DMS79 (cell line): ENCODE measurements at regions not wholly inside any gene's neighbourhood (a gene's known extent, or its start where the extent isn't known, plus 50 kb on each side); places are given as distances from the start of the nearest gene placed in this dataset.
"Not testable (repeated sequence)": the region's sequence is repeated elsewhere in the genome, so short reads cannot be mapped to it uniquely, and the experiment has no call there.

ENCODE experiments used
- DNase-seq: peaks from one replicate; lab custom pipeline; 2025; lab: John Stamatoyannopoulos, UW

DNA sequence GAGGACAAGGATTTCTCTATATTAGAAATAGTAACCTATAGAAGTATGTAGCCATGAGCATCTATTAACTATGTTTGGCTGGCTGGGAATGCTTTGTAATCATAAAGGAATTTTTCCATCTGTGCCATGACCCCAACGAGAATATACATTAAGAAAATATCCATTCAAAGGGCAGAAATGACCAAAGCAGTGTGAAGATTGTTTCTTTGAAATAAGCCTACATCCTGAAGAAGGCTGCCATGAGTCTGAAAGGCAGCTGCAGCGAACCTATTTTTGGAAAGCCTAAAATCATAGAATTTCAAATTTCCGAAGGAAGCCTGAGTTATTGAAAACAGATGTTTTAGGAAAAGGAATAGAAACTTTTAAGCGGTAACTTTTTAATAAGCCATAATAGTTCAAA lies 244.2 kb upstream of the FOXK1 start:
- DNase-seq: no peak

DNA sequence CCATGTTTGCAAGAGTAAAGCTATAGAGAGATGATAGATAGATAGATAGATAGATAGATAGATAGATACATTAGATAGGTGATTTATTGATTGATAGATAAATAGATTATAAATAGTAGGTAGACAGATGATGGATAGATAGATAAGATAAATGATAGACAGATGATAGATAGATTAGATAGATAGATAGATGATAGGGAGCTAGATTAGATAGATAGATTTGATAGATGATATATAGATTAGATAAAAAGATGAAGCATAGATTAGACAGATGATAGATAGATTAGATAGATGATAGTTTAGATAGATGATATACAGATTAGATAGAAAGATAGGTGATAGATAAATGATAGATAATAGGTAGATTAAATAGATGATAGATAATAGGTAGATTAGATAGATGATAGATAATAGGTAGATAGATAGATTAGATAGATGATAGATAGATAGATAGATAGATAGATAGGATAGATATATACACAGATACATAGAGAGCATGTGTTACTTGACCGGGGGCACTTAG lies 243.3 kb upstream of the FOXK1 start:
- no peak for DNase-seq

DNA sequence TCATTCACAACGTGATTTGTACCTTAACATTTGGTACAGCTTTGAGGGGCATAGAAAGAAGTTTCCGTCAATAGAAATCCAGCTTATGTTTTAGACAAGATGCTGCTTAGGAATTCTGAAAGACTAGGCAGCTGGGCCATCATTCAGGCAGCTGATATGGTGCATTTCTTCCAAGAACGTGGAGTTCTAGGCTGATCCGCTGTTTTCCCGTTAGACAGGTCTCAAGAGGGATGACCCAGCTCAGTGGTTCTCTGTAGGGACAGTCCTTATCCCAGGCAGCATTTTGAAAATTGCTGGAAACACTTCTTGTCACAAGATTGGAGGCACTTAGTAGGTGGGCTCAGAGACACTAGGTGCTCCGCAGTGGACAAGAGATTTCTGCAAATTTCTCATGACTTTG lies 242.7 kb upstream of the FOXK1 start:
- no peak for DNase-seq

DNA sequence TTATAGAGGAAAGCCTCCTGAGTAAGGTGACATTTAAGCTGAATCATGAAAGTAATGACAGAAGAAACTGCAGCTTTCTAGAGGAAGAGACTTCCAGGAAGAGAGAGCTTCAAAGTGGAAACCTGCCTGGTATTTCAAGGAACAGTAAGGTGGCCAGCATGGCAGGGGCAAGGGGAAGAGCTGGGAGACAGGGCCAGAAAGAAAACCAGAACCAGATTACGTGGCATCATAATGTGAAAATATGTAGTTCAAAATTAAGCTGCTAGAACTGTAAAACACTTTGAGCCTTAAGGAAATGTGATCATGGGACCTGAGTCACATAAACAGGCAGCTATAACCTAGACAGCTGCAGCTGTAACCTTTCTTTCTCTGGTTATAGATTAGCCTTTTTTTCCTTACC lies 238.0 kb upstream of the FOXK1 start:
- DNase-seq: no peak

DNA sequence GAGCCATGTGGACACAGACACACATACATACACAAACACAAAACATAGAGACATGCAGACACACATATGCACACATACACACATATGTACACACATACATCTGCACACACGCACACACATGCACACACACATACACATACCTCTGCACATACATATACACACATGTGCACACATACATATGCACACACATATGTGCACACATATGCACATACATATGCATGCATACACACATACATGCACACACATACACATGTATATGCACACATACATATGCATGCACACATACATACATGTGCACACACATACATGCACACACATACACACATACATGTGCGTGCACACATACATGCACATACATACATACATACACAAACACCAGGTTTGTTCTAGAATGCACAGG lies 236.3 kb upstream of the FOXK1 start:
- DNase-seq: no peak

DNA sequence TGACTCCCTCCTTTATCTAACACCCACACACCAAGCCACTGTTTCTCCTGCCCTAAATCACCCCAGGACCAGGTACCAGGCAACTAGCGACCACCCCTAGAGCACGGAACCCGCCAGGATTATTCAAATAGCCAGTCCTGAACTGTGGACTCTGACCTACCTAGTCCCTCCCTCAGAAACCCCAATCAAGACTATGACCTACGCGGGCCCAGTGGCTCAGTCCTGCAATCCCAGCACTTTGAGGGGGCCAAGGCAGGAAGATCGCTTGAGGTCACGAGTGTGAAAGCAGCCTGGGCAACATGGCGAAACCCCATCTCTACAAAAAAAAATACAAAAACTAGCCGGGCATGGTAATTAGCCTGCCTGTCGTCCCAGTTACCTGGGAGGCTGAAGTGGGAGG lies 232.8 kb upstream of the FOXK1 start:
- DNase-seq: no peak

DNA sequence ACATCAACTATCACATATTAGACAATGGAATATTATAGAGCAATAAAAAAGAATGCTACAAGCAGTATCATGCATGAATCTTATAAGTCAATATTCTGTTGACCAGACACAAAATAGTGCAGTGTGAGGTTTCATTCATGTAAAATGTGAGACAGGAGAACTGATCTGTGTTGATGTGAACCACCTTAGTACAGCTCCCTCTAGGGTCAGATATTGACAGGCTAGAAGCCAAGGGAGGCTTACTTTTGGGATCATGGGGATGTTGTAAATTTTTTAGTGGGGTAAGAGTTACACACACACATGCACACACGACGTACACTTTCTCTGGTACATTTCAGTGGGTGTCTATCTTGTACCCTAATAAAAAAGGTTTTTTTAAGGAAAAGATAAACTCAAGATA lies 231.6 kb upstream of the FOXK1 start:
- DNase-seq: no peak

DNA sequence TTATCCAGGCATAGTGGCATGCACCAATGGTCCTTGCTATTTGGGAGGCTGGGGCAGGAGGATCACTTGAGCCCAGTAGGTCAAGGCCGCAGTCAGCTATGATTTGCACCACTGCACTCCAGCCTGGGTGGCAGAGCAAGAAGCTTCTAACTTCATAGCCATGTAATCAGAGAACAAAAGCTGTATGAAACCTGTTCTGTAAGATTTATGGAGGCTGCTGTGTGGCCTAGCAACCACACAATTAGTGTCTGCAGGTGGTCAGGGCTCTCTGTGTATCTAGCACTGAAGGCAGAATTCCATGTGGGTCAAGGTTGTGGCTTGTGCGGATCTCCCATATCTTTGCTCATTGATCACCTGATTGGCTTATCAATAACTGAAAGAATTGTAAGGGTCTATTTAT lies 221.5 kb upstream of the FOXK1 start:
- no peak for DNase-seq

DNA sequence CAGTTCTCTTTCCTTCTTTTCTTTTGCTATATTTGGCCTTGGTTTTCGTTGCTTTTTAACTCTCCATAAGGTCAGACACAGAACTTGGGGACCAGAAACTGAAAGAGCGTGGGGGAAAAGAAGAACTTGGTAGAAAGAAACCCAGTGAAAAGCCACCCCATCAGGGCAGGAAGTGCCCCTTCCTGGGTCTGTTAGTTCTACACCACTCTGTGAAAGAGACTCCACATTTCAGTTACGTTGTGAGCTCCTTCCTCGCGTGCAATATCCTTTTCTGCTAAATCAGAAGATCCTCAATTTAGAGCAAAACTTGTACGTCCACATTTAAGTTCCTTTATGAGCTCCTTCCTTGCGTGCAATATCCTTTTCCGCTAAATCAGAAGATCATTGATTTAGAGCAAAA lies 220.6 kb upstream of the FOXK1 start:
- no peak for DNase-seq

DNA sequence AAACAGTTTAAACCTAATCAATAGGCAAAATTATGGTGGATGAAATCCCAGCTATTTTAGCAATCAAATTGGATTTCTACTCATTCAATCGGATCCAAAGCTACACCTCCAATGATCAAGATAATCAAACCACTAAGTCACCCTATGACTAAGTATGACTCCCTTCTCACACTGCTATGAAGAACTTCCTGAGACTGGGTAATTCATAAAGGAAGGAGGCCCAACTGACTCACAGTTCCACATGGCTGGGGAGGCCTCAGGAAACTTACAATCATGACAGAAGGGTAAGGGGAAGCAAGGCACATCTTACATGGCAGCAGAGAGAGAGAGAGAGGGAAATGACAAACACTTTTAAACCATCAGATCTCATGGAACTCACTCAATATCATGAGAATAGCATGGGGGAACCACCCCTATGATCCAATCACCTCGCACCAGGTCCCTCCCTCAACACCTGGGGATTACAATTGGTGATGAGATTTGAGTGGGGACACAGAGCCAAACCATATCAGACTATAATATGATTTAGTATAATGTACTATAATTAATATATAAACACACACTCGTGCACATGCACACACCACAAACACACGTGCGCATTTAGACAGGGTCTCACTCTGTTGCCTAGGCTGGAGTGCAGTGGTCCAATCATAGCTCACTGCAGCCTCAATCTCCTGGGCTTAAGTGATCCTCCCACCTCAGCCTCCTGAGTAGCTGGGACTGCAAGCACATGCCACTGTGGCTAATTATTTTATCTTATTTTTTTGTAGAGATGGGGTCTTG lies 213.6 kb upstream of the FOXK1 start:
- DNase-seq: no peak

DNA sequence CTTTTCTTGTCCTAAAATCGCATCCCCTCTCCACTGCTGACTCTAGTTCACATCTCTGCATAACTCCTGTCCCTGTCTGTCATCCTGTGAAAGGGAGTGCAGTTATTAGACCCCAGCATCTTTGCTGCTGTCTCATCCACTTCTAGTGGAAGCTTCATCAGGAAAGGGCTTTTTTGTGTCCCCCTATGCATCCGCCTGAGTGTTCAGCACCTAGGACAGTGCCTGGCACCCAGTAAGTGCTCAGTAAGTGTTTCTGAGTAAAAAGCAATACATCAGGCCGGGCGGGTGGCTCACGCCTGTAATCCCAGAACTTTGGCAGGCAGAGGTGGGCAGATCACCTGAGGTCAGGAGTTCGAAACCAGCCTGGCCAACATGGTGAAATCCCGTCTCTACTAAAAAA lies 211.8 kb upstream of the FOXK1 start:
- DNase-seq: no peak

DNA sequence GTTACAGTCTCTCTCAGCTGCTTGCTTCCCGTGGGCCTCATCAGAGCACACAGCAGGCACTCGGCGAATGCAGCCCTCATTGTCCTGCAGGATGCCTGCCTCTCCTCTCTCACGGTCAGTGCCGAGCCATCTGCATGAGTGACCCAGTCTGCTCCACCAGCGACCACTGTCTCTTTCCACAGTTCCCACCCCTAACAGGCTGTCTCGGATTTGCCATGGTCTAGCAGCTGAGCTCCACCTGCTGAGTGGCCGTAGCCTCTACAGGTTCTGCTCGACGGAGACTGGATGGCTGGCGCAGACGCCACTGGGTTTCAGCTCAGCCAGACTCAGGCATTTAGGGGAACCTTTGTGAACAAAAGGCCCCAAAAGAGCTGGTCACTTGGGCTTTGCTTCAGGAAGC lies 209.4 kb upstream of the FOXK1 start:
- no peak for DNase-seq

DNA sequence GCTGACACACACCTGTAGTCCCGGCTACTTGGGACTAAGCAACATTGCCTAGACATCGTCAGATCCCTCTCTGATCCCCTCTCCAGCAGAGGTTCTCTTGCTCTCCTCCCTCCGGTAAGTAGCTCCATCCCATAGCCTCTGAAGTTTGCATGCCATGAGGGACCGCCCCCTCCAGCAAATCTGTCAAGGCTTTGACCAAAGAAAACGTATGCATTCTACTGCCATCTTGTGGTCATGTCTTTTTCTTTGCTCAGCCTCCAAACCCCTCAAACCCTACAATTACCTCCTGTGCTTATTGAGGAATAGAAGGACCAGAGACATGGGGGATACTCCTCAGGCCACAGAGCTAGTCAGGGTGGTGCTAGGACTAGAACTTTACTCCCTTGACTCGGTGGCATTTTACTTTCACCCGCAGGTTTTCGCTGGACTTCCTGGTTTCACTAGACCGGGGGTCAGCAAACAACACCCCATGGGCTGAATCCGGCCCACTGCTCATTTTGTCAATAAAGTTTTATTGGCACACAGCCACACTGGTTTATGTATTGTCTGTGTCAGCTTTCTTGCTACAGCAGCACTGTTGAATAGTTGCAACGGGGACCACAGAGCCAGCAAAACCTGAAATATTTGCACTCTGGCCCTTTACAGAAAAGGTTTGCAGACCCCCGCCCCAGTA lies 202.6 kb upstream of the FOXK1 start:
- DNase-seq: no peak

DNA sequence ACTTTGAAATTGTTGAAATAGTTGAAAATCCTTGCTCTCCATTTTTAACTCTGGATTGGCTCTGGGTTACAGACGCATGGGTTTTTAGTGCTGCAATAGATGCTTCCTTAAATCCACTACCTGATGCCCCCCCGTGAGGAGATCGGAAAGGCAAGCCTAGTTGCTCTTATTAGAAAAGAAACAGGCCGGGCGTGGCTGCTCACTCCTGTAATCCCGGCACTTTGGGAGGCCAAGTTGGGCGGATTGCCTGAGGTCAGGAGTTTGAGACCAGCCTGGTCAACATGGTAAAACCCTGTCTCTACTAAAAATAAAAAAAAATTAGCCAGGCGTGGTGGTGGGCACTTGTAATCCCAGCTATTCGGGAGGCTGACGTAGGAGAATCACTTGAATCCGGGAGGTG lies 202.0 kb upstream of the FOXK1 start:
- DNase-seq: not testable (repeated sequence)

DNA sequence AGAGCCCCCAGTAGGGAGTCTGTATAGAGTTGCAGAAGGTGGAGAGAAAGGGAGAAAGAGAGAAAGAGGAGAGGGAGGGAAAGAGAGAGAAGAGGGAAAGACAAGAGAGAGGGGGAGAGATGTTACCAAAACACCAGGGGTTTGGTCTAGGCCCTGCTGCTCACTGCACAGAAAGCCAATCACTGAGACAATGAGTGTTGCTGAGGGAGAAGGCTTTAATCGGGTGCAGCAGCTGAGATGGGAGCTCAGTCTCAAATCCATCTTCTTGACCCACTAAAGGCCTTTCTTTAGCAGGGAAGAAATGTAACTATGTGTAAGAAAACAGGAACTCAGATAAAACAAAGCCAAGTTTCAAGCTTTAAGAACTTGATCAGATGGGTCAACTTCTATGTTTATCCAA lies 198.2 kb upstream of the FOXK1 start:
- DNase-seq: no peak

DNA sequence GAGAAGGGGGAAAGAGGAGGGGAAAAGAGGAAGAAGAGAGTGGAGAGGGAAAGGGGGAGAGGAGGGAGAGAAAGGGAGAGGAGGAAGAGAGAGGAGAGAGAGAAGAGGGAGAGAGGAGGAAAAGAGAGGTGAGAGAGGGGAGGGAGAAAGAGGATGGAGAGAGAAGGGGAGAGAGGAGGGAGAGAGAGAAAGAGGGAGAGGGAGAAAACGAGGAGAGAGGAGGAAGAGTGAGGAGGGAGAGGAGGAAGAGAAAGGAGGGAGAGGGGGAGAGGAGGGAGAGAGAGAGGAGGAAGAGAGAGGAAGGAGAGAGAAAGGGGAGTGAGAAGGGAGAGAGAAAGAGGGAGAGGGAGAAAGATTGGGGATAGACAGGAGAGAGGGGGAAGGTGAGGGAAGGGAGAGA lies 197.6 kb upstream of the FOXK1 start:
- no peak for DNase-seq

DNA sequence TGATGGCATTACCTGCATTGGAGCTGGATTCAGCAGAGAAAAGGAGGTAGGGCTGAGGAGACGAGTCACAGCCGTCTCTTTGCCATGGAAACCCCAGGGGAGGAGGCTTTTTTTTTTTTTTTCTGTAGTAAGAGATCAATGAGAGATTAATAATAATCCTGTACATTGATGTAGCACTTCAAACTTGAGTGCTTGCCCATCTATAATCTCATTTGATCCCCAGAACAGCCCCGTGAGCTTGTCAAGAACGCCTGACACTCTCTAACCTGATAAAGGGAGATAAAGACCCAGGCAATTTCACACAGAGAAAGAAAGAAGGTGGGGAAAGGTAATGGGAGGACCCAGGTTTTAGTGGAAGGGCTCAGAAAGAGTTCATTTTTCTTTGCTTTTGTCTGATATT lies 195.2 kb upstream of the FOXK1 start:
- DNase-seq: no peak

DNA sequence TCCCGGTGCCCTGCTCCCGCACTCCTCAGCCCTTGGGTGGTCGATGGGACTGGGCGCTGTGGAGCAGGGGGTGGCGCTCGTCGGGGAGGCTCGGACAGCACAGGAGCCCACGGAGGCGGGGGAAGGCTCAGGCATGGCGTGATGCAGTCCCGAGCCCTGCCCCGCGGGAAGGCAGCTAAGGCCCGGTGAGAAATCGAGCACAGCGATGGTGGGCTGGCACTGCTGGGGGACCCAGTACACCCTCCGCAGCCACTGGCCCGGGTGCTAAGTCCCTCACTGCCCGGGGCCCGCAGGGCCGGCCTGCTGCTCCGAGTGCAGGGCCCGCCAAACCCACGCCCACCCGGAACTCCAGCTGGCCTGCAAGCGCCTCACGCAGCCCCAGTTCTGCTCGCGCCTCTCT lies 185.2 kb upstream of the FOXK1 start:
- not testable (repeated sequence) for DNase-seq

DNA sequence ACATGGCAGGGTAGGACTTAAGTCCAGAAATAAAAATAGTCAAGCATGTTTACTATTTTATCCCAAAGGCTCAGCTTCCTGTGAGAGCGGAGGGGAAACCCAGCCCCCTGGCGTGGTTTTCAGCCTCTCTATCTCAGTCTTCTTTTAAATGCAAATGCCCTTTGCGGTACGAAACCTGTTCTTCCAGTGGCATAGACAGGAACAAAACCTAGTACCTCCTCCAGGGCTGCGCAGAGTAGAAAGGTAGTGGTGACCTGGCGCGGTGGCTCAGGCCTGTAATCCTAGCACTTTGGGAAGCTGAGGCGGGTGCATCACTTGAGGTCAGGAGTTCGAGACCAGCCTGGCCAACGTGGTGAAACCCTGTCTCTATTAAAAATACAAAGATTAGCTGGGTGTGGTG lies 181.3 kb upstream of the FOXK1 start:
- no peak for DNase-seq

DNA sequence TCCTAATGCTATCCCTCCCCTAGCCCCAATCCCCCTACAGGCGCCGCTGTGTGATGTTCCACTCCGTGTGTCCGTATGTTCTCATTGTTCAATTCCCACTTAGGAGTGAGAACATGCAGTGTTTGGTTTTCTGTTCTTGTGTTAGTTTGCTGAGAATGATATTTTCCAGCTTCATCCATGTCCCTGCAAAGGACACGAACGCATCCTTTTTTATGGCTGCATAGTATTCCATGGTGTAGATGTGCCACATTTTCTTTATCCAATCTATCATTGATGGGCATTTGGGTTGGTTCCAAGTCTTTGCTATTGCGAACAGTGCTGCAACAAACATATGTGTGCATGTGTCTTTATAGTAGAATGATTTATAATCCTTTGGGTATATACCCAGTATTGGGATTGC lies 174.2 kb upstream of the FOXK1 start:
- DNase-seq: not testable (repeated sequence)

DNA sequence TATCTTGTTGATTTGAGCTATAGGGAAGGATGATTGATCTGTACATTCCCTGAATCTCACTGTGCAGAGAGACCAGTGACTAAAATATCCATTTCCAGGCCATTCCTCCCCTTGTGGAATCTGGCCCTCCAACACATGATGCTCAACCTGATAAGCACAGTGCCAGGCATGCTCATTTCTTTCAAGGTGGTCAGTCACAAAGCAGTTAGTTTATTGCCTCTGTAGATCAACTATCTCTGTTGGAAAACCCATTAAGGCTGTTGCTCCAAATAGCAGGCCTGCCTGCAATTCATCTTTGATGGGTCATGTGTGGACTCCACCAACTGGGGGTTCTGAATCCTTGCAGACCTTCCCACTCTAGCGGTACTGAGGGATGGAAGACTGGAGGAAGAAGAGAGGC lies 168.6 kb upstream of the FOXK1 start:
- DNase-seq: no peak

DNA sequence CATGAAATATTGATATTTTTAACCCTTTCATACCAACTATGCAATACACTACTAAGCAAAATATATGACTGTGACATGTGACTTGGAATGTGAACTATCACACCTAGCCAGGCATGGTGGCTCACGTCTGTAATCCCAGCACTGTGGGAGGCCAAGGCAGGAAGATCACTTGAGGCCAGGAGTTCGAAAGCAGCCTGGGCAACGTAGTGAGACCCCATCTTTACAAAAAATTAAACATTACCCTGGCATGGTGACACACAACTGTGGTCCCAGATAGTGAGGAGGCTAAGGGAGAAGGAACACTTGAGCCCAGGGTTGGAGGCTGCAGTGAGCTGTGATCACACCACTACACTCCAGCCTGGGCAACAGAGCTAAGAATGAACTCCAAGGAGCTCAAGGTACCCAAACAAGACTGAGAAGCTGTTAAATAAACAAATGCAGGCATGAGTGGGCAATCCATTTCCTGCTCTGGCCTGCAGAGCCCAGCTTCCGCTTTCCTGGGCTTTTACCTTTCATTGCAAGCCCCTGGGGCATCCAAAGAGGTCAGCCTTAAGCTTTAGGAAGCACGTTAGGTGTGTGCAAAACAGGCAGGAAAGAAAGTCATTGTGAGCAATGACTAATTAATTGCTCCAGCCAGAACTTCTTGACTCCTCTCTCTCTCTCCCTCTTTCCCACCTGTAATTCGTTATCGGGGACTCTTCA lies 162.1 kb upstream of the FOXK1 start:
- no peak for DNase-seq

DNA sequence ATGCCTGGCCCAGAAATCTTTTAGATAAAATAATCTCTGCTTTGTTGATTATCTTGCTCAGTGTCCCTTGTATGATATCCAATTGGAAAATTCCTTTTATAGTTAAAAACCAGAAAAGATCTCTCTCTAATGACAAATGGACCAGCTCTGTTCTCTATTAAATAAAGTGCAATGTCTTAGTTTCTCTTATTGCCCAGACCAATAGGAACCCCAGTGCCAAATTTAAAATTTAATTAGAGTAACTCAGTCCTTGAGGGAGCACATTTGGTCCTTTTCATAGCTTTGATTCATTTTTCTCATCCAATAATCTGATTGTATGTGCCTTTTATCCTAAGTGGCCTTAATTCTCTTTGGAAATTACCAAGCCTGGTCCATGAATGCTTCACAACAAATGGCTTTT lies 158.9 kb upstream of the FOXK1 start:
- DNase-seq: no peak
